ENCODE measurements at regions not wholly inside any gene's neighbourhood (a gene's known extent, or its start where the extent isn't known, plus 50 kb on each side); places are given as distances from the start of the nearest gene placed in this dataset.
"Not testable (repeated sequence)": the region's sequence is repeated elsewhere in the genome, so short reads cannot be mapped to it uniquely, and the experiment has no call there.

- no peak overlapping the region for H3K27ac ChIP-seq
- TF ChIP-seq ZFX (IDR thresholded peaks at IDR 0.05; ENCODE audit: borderline replicate concordance) (no peak), CTCF (IDR thresholded peaks at IDR 0.05) (no peak)
Measured at GRCh38 chr2:240257940-240258580, 117.6 kb upstream of the OTOS start.

- no peak overlapping the region for H3K27ac ChIP-seq
- TF ChIP-seq ZFX (IDR thresholded peaks at IDR 0.05; ENCODE audit: borderline replicate concordance) (no peak), CTCF (IDR thresholded peaks at IDR 0.05) (no peak)
Measured at GRCh38 chr2:240258685-240259084, 118.2 kb upstream of the OTOS start.

- TF ChIP-seq CTCF (IDR thresholded peaks at IDR 0.05) (no peak), ZFX (IDR thresholded peaks at IDR 0.05; ENCODE audit: borderline replicate concordance) (no peak)
Measured at GRCh38 chr2:240259201-240259923, 118.9 kb upstream of the OTOS start.

GRCh38 chr2:240259924-240260529 lies 119.6 kb upstream of the OTOS start:
- no peak overlapping the region for H3K27ac ChIP-seq

More at GRCh38 chr2:240259201-240259923, 118.9 kb upstream of the OTOS start:
- no peak overlapping the region for H3K27ac ChIP-seq

GRCh38 chr2:240260664-240261063 lies 120.2 kb upstream of the OTOS start:
- TF ChIP-seq CTCF (IDR thresholded peaks at IDR 0.05) = no peak
- H3K27ac ChIP-seq = no peak overlapping the region

More at GRCh38 chr2:240259924-240260529, 119.6 kb upstream of the OTOS start:
- TF ChIP-seq ZFX (IDR thresholded peaks at IDR 0.05; ENCODE audit: borderline replicate concordance) (no peak), CTCF (IDR thresholded peaks at IDR 0.05) (no peak)

GRCh38 chr2:240262578-240262977 lies 122.1 kb upstream of the OTOS start:
- not testable (repeated sequence) for H3K27ac ChIP-seq

- TF ChIP-seq ZFX (IDR thresholded peaks at IDR 0.05; ENCODE audit: borderline replicate concordance) (no peak), CTCF (IDR thresholded peaks at IDR 0.05) (no peak)
- H3K27ac ChIP-seq = no peak overlapping the region
Measured at GRCh38 chr2:240269380-240269779, 128.9 kb upstream of the OTOS start.

Data from 22Rv1 (cell line).